Panc1 (cell line): ENCODE measurements at regions not wholly inside any gene's neighbourhood (a gene's known extent, or its start where the extent isn't known, plus 50 kb on each side); places are given as distances from the start of the nearest gene placed in this dataset.

Source experiments
- ATAC-seq: fragments of 200-7000 bp; cut with Tn5 transposase; 2 replicates; pipeline ENCODE4 v1.9.1; 2020; ENCODE audit warnings: mild to moderate bottlenecking, moderate library complexity
- BruUV-seq: library from RNA; stranded (reverse); fragments of 400-500 nt; replicated peaks from 2 replicates; lab custom pipeline; 2021; lab: Mats Ljungman, UMichigan
- CTCF ChIA-PET: fragments of 300-600 bp; sonication (Branson Sonifier 250); formaldehyde crosslinking; loops from one replicate; lab custom pipeline; 2022; ENCODE audit warnings: antibody characterized with exemption; lab: Charles Lee
- POLR2A ChIA-PET: fragments of 300-600 bp; sonication (Branson Sonifier 250); formaldehyde crosslinking; loops from one replicate; lab custom pipeline; 2022; ENCODE audit warnings: antibody characterized with exemption; lab: Charles Lee
- DNase-seq: peaks from one replicate; pipeline ENCODE4 v3.0.0-alpha.2; 2010; ENCODE audit warnings: low read depth, low spot score
- H3K27ac ChIP-seq: 2 replicates; pipeline ENCODE4 v1.5.1; 2011; ENCODE audit warnings: mild to moderate bottlenecking, low read length, inconsistent platforms
- H3K27me3 ChIP-seq: fragments of 200-500 bp; sonication (Bioruptor generic); 2 replicates; pipeline ENCODE4 v1.6.0; 2014; ENCODE audit warnings: low read length, inconsistent platforms; ENCODE audit not compliant: control insufficient read depth, insufficient read depth
- H3K36me3 ChIP-seq: fragments of 200-500 bp; sonication (Bioruptor generic); 2 replicates; pipeline ENCODE4 v1.5.1; 2014; ENCODE audit warnings: inconsistent platforms, mild to moderate bottlenecking, low read length, moderate library complexity; ENCODE audit not compliant: control insufficient read depth, insufficient read depth
- H3K4me1 ChIP-seq: 2 replicates; pipeline ENCODE4 v1.5.1; 2011; ENCODE audit warnings: inconsistent platforms, mild to moderate bottlenecking, low read length, moderate library complexity; ENCODE audit not compliant: control insufficient read depth, insufficient read depth
- H3K4me3 ChIP-seq, 2 experiments: 2 replicates each; pipeline ENCODE4 v1.5.1; 2011 to 2012; ENCODE audit warnings: low read depth in 2 of 2, low read length in 2 of 2, mild to moderate bottlenecking in 2 of 2, inconsistent platforms in 1 of 2, moderate library complexity in 1 of 2
- H3K9me3 ChIP-seq: fragments of 200-500 bp; sonication (Bioruptor generic); 2 replicates; pipeline ENCODE4 v1.5.1; 2014; ENCODE audit warnings: low read depth, mild to moderate bottlenecking, inconsistent platforms, low read length, moderate library complexity; ENCODE audit not compliant: control insufficient read depth, insufficient read depth
- CTCF ChIP-seq: fragments of 450-650 bp; IDR thresholded peaks from 2 replicates; pipeline ENCODE4 v1.5.1; 2017; ENCODE audit warnings: mild to moderate bottlenecking
- POLR2AphosphoS5 ChIP-seq: IDR thresholded peaks from 2 replicates; pipeline ENCODE4 v1.6.1; 2012; ENCODE audit warnings: mild to moderate bottlenecking, low read depth, low read length, moderate library complexity
- REST ChIP-seq, 2 experiments: IDR thresholded peaks; 2 replicates each; pipeline ENCODE4 v1.6.1; 2011 to 2012; ENCODE audit warnings: low read depth in 2 of 2, control low read depth in 1 of 2, low read length in 1 of 2, mild to moderate bottlenecking in 1 of 2, moderate library complexity in 1 of 2; ENCODE audit not compliant: insufficient read depth in 1 of 2
- SIN3A ChIP-seq: IDR thresholded peaks from 2 replicates; pipeline ENCODE4 v1.6.1; 2012; ENCODE audit warnings: low read depth, mild to moderate bottlenecking, low read length, moderate library complexity, borderline replicate concordance; ENCODE audit not compliant: insufficient read depth
- TCF7L2 ChIP-seq: IDR thresholded peaks from 2 replicates; pipeline ENCODE4 v1.6.1; 2011; ENCODE audit warnings: mild to moderate bottlenecking, low read depth, low read length, inconsistent platforms
- in situ Hi-C: cut with HindIII; loops from 2 replicates; pipeline ENCODE4 v1.10.0; 2016; ENCODE audit warnings: low sequenced_read_pairs, low pct_unique_long_range_greater_than_20kb
- intact Hi-C: fragments of 100-400 bp; cut with micrococcal nuclease; formaldehyde crosslinking; loops from one replicate; pipeline ENCODE4 v1.10.0; 2022; ENCODE audit not compliant: unreplicated experiment

- BruUV-seq = no TSS peak
- no peak for DNase-seq
- no peak overlapping the region for H3K27ac ChIP-seq
- H3K36me3 ChIP-seq = no peaks in the 10 kb centered on the region
- no peaks in the 10 kb centered on the region for H3K27me3 ChIP-seq
- intact Hi-C loops = no loop called here
- no peaks in the 10 kb centered on the region for H3K4me1 ChIP-seq
- H3K9me3 ChIP-seq = no peaks in the 10 kb centered on the region
- H3K4me3 ChIP-seq = no peak overlapping the region
- POLR2A ChIA-PET = no interaction called here
- no peak for ATAC-seq
- CTCF ChIA-PET = no interaction called here
- in situ Hi-C loops = no loop called here
- TF ChIP-seq CTCF (no peak), SIN3A (no peak), TCF7L2 (no peak), POLR2AphosphoS5 (no peak), REST (IDR thresholded peaks at IDR 0.05; ENCODE audit: insufficient read depth in 1 of 2, low read depth in 2 of 2, low read length in 1 of 2) (no peak)
Measured at GRCh38 chr18:61714421-61714820, 178.4 kb downstream of the RNF152 start.

- CTCF ChIA-PET = no interaction called here
- H3K36me3 ChIP-seq = no peaks in the 10 kb centered on the region
- no peaks in the 10 kb centered on the region for H3K27me3 ChIP-seq
- H3K4me3 ChIP-seq = no peak overlapping the region
- BruUV-seq = no TSS peak
- no peak overlapping the region for H3K27ac ChIP-seq
- no peaks in the 10 kb centered on the region for H3K4me1 ChIP-seq
- H3K9me3 ChIP-seq = no peaks in the 10 kb centered on the region
- ATAC-seq (no peak), DNase-seq (no peak)
- POLR2A ChIA-PET = no interaction called here
- TF ChIP-seq TCF7L2 (no peak), POLR2AphosphoS5 (no peak), CTCF (no peak), SIN3A (no peak), REST (IDR thresholded peaks at IDR 0.05; ENCODE audit: insufficient read depth in 1 of 2, low read depth in 2 of 2, low read length in 1 of 2) (no peak)
- in situ Hi-C loops (no loop called here), intact Hi-C loops (no loop called here)
Measured at GRCh38 chr18:61713502-61713901, 179.3 kb downstream of the RNF152 start.
